GM12878 (cell line): ENCODE measurements at regions not wholly inside any gene's neighbourhood (a gene's known extent, or its start where the extent isn't known, plus 50 kb on each side); places are given as distances from the start of the nearest gene placed in this dataset.

Experiments used
- ATAC-seq: fragments of 200-7000 bp; cut with Tn5 transposase; 3 replicates; pipeline ENCODE4 v1.9.1; 2020; ENCODE audit warnings: mild to moderate bottlenecking, moderate library complexity
- BruUV-seq: library from RNA; stranded (reverse); fragments of 400-500 nt; replicated peaks from 2 replicates; lab custom pipeline; 2021; lab: Mats Ljungman, UMichigan
- CTCF ChIA-PET: fragments of 300-600 bp; sonication (Branson Sonifier 250); formaldehyde crosslinking; extraction: SDS; loops from one replicate; lab custom pipeline; 2021; ENCODE audit warnings: inconsistent platforms; lab: Yijun Ruan, JAX
- POLR2A ChIA-PET: fragments of 350-600 bp; formaldehyde crosslinking; extraction: SDS; loops from one replicate; lab custom pipeline; 2021; ENCODE audit warnings: inconsistent platforms; lab: Charles Lee
- RAD21 ChIA-PET: fragments of 300-600 bp; sonication (Branson Sonifier 250); formaldehyde crosslinking; loops from one replicate; lab custom pipeline; 2023; ENCODE audit warnings: antibody characterized with exemption; ENCODE audit not compliant: unreplicated experiment; lab: Charles Lee
- SMC1A ChIA-PET: fragments of 300-600 bp; sonication (Branson Sonifier 250); formaldehyde crosslinking; loops from one replicate; lab custom pipeline; 2023; ENCODE audit not compliant: unreplicated experiment, uncharacterized antibody; lab: Charles Lee
- DNase-seq: peaks from one replicate; pipeline ENCODE4 v3.0.0-alpha.2; 2011; ENCODE audit warnings: low read depth, low spot score
- FAIRE-seq: peaks from 3 replicates; lab custom pipeline; 2011; peaks lifted over from hg19 to GRCh38; lab: Jason Lieb, UNC
- H2AFZ ChIP-seq: 2 replicates; pipeline ENCODE4 v1.6.0; 2011; ENCODE audit warnings: low read depth, low read length, control low read depth; ENCODE audit not compliant: control insufficient read depth
- H3K27ac ChIP-seq: 2 replicates; pipeline ENCODE4 v1.5.1; 2011; ENCODE audit warnings: control low read depth; ENCODE audit not compliant: control insufficient read depth, insufficient read depth
- H3K27me3 ChIP-seq, 2 experiments: replicated peaks in 1 of 2; 2 replicates each; pipeline versions ENCODE4 v1.6.0 to v1.6.1; 2011; ENCODE audit warnings: low read length in 1 of 2; ENCODE audit not compliant: control insufficient read depth in 2 of 2, insufficient read depth in 2 of 2
- H3K36me3 ChIP-seq, 2 experiments: 2 replicates each; pipeline ENCODE4 v1.5.1; 2011; ENCODE audit warnings: low read length in 1 of 2; ENCODE audit not compliant: control insufficient read depth in 2 of 2, insufficient read depth in 2 of 2
- H3K4me1 ChIP-seq: 2 replicates; pipeline ENCODE4 v1.6.1; 2011; ENCODE audit warnings: mild to moderate bottlenecking, low read length, moderate library complexity, mixed read lengths; ENCODE audit not compliant: control insufficient read depth, insufficient read depth
- H3K4me2 ChIP-seq: 2 replicates; pipeline ENCODE4 v1.6.0; 2011; ENCODE audit warnings: control low read depth; ENCODE audit not compliant: control insufficient read depth, insufficient read depth
- H3K4me3 ChIP-seq: fragments of 200-600 bp; sonication (generic); 2 replicates; pipeline ENCODE4 v1.5.1; 2016
- H3K79me2 ChIP-seq: 2 replicates; pipeline ENCODE4 v1.6.0; 2011; ENCODE audit warnings: low read length; ENCODE audit not compliant: control insufficient read depth, insufficient read depth
- H3K9ac ChIP-seq: 2 replicates; pipeline ENCODE4 v1.8.0; 2011; ENCODE audit warnings: low read length, control low read depth, mixed read lengths; ENCODE audit not compliant: control insufficient read depth, insufficient read depth
- H3K9me3 ChIP-seq: replicated peaks from 3 replicates; pipeline ENCODE4 v1.5.1; 2011; ENCODE audit warnings: mild to moderate bottlenecking, low read length; ENCODE audit not compliant: control insufficient read depth, insufficient read depth
- H4K20me1 ChIP-seq: 2 replicates; pipeline ENCODE4 v1.6.0; 2011; ENCODE audit not compliant: control insufficient read depth, insufficient read depth
- IRF5 ChIP-seq: fragments of 450-650 bp; IDR thresholded peaks from 2 replicates; pipeline ENCODE4 v1.6.1; 2017; ENCODE audit warnings: borderline replicate concordance
- JUND ChIP-seq: IDR thresholded peaks from 2 replicates; pipeline ENCODE4 v1.6.1; 2012; ENCODE audit warnings: low read depth, mild to moderate bottlenecking, low read length, improper control_type of control experiment, moderate library complexity
- PBX3 ChIP-seq: IDR thresholded peaks from 2 replicates; pipeline ENCODE4 v1.6.1; 2011; ENCODE audit warnings: mild to moderate bottlenecking, low read depth, low read length, moderate library complexity; ENCODE audit not compliant: insufficient replicate concordance
- SMAD5 ChIP-seq: IDR thresholded peaks from 2 replicates; pipeline ENCODE4 v1.6.1; 2016; ENCODE audit warnings: antibody characterized with exemption, low read depth
- SREBF2 ChIP-seq: IDR thresholded peaks from 2 replicates; pipeline ENCODE4 v1.6.1; 2012; ENCODE audit warnings: mild to moderate bottlenecking, low read length
- ZNF687 ChIP-seq: fragments of 450-650 bp; IDR thresholded peaks from 2 replicates; pipeline ENCODE4 v1.6.1; 2017; ENCODE audit warnings: mild to moderate bottlenecking, moderate library complexity
- WGBS: methylation state at CpG from one replicate; pipeline ENCODE4 v1.1.6; 2016; ENCODE audit warnings: low lambda C conversion rate; ENCODE audit not compliant: insufficient replicate concordance, insufficient coverage; ENCODE audit errors: missing lambda C conversion rate; 5-methylcytosine and 5-hydroxymethylcytosine counted together
- in situ Hi-C: fragments of 300-500 bp; cut with MboI; formaldehyde crosslinking; loops from 9 replicates; pipeline ENCODE4 v1.14.3; 2018; ENCODE audit warnings: mixed read lengths
- intact Hi-C: fragments of 100-400 bp; cut with micrococcal nuclease; formaldehyde crosslinking; loops from one replicate; pipeline ENCODE4 v1.14.2; 2022; ENCODE audit not compliant: unreplicated experiment
- TF ChIP-seq, protein P1 (sequence below): IDR thresholded peaks from 2 replicates; pipeline ENCODE4 v1.6.1; 2012; ENCODE audit warnings: improper control_type of control experiment, low read depth, low read length; ENCODE audit not compliant: insufficient replicate concordance
- TF ChIP-seq, protein P2 (sequence below): IDR thresholded peaks from 2 replicates; pipeline ENCODE4 v1.6.1; 2011; ENCODE audit warnings: borderline replicate concordance, low read depth, mild to moderate bottlenecking, moderate library complexity, low read length; ENCODE audit not compliant: insufficient read depth, poor library complexity, severe bottlenecking

GRCh38 chr11:92473736-92474135 lies 249.1 kb downstream of the FAT3 start:
- Histone ChIP-seq H4K20me1 (no peaks in the 10 kb centered on the region; the same call in 1 of the 2 replicates), H3K36me3 (no peaks in the 10 kb centered on the region), H3K9ac (no peak overlapping the region), H3K79me2 (no peaks in the 10 kb centered on the region), H3K27ac (no peak overlapping the region), H2AFZ (no peak overlapping the region), H3K27me3 (no peaks in the 10 kb centered on the region), H3K9me3 (no peaks in the 10 kb centered on the region), H3K4me1 (no peaks in the 10 kb centered on the region), H3K4me2 (no peak overlapping the region), H3K4me3 (no peak overlapping the region)
- BruUV-seq: no TSS peak
- DNase-seq: no peak
- POLR2A ChIA-PET: no interaction called here
- no peak for ATAC-seq
- WGBS: 33% methylated on average over 3 of the region's 3 CpGs
- in situ Hi-C loops: no loop called here
- SMC1A ChIA-PET: no interaction called here
- intact Hi-C loops: no loop called here
- RAD21 ChIA-PET: no interaction called here
- CTCF ChIA-PET: no interaction called here
- FAIRE-seq: no peak
- TF ChIP-seq, protein P1, sequence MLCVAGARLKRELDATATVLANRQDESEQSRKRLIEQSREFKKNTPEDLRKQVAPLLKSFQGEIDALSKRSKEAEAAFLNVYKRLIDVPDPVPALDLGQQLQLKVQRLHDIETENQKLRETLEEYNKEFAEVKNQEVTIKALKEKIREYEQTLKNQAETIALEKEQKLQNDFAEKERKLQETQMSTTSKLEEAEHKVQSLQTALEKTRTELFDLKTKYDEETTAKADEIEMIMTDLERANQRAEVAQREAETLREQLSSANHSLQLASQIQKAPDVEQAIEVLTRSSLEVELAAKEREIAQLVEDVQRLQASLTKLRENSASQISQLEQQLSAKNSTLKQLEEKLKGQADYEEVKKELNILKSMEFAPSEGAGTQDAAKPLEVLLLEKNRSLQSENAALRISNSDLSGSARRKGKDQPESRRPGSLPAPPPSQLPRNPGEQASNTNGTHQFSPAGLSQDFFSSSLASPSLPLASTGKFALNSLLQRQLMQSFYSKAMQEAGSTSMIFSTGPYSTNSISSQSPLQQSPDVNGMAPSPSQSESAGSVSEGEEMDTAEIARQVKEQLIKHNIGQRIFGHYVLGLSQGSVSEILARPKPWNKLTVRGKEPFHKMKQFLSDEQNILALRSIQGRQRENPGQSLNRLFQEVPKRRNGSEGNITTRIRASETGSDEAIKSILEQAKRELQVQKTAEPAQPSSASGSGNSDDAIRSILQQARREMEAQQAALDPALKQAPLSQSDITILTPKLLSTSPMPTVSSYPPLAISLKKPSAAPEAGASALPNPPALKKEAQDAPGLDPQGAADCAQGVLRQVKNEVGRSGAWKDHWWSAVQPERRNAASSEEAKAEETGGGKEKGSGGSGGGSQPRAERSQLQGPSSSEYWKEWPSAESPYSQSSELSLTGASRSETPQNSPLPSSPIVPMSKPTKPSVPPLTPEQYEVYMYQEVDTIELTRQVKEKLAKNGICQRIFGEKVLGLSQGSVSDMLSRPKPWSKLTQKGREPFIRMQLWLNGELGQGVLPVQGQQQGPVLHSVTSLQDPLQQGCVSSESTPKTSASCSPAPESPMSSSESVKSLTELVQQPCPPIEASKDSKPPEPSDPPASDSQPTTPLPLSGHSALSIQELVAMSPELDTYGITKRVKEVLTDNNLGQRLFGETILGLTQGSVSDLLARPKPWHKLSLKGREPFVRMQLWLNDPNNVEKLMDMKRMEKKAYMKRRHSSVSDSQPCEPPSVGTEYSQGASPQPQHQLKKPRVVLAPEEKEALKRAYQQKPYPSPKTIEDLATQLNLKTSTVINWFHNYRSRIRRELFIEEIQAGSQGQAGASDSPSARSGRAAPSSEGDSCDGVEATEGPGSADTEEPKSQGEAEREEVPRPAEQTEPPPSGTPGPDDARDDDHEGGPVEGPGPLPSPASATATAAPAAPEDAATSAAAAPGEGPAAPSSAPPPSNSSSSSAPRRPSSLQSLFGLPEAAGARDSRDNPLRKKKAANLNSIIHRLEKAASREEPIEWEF: no peak
- TF ChIP-seq JUND (no peak), IRF5 (no peak), SREBF2 (no peak), PBX3 (no peak), SMAD5 (no peak), ZNF687 (no peak)
- TF ChIP-seq, protein P2, sequence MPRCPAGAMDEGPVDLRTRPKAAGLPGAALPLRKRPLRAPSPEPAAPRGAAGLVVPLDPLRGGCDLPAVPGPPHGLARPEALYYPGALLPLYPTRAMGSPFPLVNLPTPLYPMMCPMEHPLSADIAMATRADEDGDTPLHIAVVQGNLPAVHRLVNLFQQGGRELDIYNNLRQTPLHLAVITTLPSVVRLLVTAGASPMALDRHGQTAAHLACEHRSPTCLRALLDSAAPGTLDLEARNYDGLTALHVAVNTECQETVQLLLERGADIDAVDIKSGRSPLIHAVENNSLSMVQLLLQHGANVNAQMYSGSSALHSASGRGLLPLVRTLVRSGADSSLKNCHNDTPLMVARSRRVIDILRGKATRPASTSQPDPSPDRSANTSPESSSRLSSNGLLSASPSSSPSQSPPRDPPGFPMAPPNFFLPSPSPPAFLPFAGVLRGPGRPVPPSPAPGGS: no peak
